Activated naive CD8-positive, alpha-beta T cell (primary cell): ENCODE measurements at regions not wholly inside any gene's neighbourhood (a gene's known extent, or its start where the extent isn't known, plus 50 kb on each side); places are given as distances from the start of the nearest gene placed in this dataset.

Source experiments
- H3K27ac Mint-ChIP-seq: one replicate; pipeline ENCODE4 v1.8.0; 2021; ENCODE audit warnings: mixed read lengths
- H3K27me3 Mint-ChIP-seq: one replicate; pipeline ENCODE4 v1.8.0; 2021; ENCODE audit warnings: mixed read lengths
- H3K36me3 Mint-ChIP-seq: one replicate; pipeline ENCODE4 v1.8.0; 2021; ENCODE audit warnings: mixed read lengths
- H3K4me1 Mint-ChIP-seq: one replicate; pipeline ENCODE4 v1.8.0; 2021; ENCODE audit warnings: low read depth, mixed read lengths
- H3K4me3 Mint-ChIP-seq: one replicate; pipeline ENCODE4 v1.8.0; 2021; ENCODE audit warnings: mild to moderate bottlenecking, mixed read lengths
- H3K9me3 Mint-ChIP-seq: one replicate; pipeline ENCODE4 v1.8.0; 2021; ENCODE audit warnings: low read depth, mixed read lengths

- Mint-ChIP-seq H3K27ac (no peak overlapping the region), H3K36me3 (no peaks in the 10 kb centered on the region), H3K27me3 (peaks cover 26% of the 10 kb centered on the region)
These were observed 527.7 kb upstream of the CELF2 start for GRCh38 chr10:10489805-10490571.

GRCh38 chr10:10490581-10490980 lies 527.1 kb upstream of the CELF2 start:
- H3K27me3 Mint-ChIP-seq: peaks cover 27% of the 10 kb centered on the region
- no peaks in the 10 kb centered on the region for H3K9me3 Mint-ChIP-seq
- no peak overlapping the region for H3K27ac Mint-ChIP-seq
- H3K36me3 Mint-ChIP-seq: no peaks in the 10 kb centered on the region
- no peaks in the 10 kb centered on the region for H3K4me1 Mint-ChIP-seq
- no peak overlapping the region for H3K4me3 Mint-ChIP-seq

More at GRCh38 chr10:10489805-10490571, 527.7 kb upstream of the CELF2 start:
- H3K4me3 Mint-ChIP-seq: no peak overlapping the region
- H3K9me3 Mint-ChIP-seq: no peaks in the 10 kb centered on the region
- no peaks in the 10 kb centered on the region for H3K4me1 Mint-ChIP-seq

DNA sequence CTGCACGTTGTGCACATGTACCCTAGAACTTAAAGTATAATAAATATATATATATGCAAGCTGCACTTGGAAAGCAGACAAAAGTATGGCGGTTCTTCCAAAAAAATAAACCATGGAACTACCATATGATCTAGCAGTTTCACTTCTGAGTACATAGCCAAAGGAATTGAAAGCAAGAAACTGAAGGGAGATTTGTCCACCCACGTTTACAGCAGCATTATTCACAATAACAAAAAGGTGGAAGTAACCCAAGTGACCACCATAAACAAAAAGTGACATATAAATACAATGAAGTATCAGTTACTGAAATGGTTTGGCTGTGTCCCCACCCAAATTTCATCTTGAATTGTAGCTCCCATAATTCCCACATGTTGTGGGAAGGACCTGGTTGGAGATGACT lies 525.3 kb upstream of the CELF2 start:
- Mint-ChIP-seq H3K36me3 (no peaks in the 10 kb centered on the region), H3K27ac (no peak overlapping the region), H3K9me3 (no peaks in the 10 kb centered on the region), H3K4me3 (no peak overlapping the region), H3K4me1 (no peaks in the 10 kb centered on the region), H3K27me3 (peaks cover 26% of the 10 kb centered on the region)

DNA sequence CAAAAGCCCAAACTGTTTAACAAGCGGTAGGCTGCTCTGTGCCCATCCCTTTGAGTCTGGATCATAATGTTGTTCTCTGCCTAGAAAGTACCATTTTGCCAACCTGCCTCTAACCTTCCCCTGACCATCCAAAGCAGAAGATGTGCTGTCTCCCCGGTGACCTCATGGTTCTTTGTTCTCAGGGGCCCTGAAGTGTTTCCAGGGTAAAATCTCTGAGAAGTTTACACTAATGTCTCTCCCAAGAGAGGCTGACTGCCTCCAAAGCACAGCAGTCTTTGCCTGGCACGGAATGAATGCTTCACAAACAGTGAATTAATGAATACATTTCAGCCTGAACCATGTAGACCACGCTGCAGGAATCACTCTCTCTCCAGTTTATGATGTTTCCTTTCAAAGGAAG lies 523.8 kb upstream of the CELF2 start:
- Mint-ChIP-seq H3K27me3 (peaks cover 28% of the 10 kb centered on the region), H3K9me3 (peaks cover 4% of the 10 kb centered on the region), H3K36me3 (no peaks in the 10 kb centered on the region), H3K27ac (no peak overlapping the region), H3K4me3 (no peak overlapping the region), H3K4me1 (no peaks in the 10 kb centered on the region)

DNA sequence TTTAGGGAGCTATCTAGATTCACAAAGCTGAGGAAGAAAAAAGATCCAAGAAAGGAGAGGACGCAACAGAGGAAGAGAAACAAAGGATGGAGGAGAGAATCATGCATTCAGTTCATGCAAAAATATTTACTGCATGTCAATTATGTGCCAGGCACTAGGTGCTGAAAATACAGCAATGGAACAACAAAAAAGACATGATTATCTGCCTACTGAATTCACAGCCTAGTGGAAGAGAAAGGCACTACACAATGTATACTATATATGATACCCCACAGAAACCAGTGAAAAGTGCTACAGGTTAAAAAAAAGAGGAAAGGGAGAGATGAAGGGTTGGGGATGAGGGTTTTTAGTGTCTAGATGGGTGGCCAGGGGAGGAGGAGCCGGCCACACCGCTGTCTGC lies 520.4 kb upstream of the CELF2 start:
- Mint-ChIP-seq H3K4me1 (no peaks in the 10 kb centered on the region), H3K9me3 (peaks cover 4% of the 10 kb centered on the region), H3K4me3 (no peak overlapping the region), H3K27ac (no peak overlapping the region), H3K27me3 (peaks cover 18% of the 10 kb centered on the region), H3K36me3 (no peaks in the 10 kb centered on the region)

DNA sequence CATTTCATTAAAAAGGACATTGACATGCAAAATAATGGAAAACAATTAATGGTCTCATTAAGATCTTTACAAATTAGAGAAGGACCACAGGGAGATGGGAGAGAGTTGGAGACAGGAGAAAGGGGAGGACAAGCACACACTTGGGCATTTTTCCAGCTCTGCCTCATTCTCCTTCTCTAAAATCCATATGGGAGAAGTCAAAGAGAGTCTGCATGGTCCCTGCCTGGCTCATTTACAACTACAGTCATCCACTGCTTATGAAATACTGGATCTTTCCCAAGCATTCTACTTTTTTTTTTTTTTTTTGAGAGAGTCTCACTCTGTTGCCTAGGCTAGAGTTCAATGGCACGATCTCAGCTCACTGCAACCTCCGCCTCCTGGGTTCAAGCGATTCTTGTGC lies 518.9 kb upstream of the CELF2 start:
- H3K27ac Mint-ChIP-seq: no peak overlapping the region
- peaks cover 4% of the 10 kb centered on the region for H3K9me3 Mint-ChIP-seq
- H3K4me3 Mint-ChIP-seq: no peak overlapping the region
- H3K36me3 Mint-ChIP-seq: no peaks in the 10 kb centered on the region
- no peaks in the 10 kb centered on the region for H3K4me1 Mint-ChIP-seq
- peaks cover 15% of the 10 kb centered on the region for H3K27me3 Mint-ChIP-seq

DNA sequence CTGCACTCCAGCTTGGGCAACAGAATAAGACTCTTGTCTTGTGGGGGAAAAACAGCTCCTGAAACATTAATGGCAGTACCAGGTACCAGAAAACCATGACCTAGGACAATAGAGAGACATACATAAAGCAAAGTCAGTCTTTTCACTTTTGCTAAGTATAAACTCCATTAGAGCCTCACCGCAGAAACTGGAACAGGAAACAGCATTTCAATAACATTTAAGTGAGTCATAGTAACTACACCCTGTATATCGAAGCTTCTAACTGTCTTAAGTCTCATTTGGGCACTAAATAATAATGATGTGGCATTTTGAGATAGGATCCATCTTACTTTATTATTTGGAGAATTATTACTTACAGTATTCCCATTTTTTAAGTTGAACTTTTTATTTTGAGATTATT lies 517.8 kb upstream of the CELF2 start:
- no peaks in the 10 kb centered on the region for H3K36me3 Mint-ChIP-seq
- no peaks in the 10 kb centered on the region for H3K4me1 Mint-ChIP-seq
- no peak overlapping the region for H3K4me3 Mint-ChIP-seq
- peaks cover 20% of the 10 kb centered on the region for H3K27me3 Mint-ChIP-seq
- H3K9me3 Mint-ChIP-seq: peaks cover 4% of the 10 kb centered on the region
- H3K27ac Mint-ChIP-seq: no peak overlapping the region

- Mint-ChIP-seq H3K27ac (no peak overlapping the region), H3K36me3 (no peaks in the 10 kb centered on the region), H3K4me1 (no peaks in the 10 kb centered on the region), H3K4me3 (no peak overlapping the region), H3K9me3 (peaks cover 4% of the 10 kb centered on the region), H3K27me3 (peaks cover 19% of the 10 kb centered on the region)
These were observed 516.7 kb upstream of the CELF2 start for GRCh38 chr10:10500937-10501336.

- no peaks in the 10 kb centered on the region for H3K36me3 Mint-ChIP-seq
- no peak overlapping the region for H3K4me3 Mint-ChIP-seq
- peaks cover 3% of the 10 kb centered on the region for H3K4me1 Mint-ChIP-seq
- peaks cover 7% of the 10 kb centered on the region for H3K27me3 Mint-ChIP-seq
- no peak overlapping the region for H3K27ac Mint-ChIP-seq
- no peaks in the 10 kb centered on the region for H3K9me3 Mint-ChIP-seq
These were observed 513.9 kb upstream of the CELF2 start for GRCh38 chr10:10503772-10504171.

GRCh38 chr10:10508211-10508610 lies 509.5 kb upstream of the CELF2 start:
- no peaks in the 10 kb centered on the region for H3K9me3 Mint-ChIP-seq
- no peak overlapping the region for H3K27ac Mint-ChIP-seq
- H3K36me3 Mint-ChIP-seq: no peaks in the 10 kb centered on the region
- H3K4me3 Mint-ChIP-seq: no peak overlapping the region
- H3K4me1 Mint-ChIP-seq: peaks cover 3% of the 10 kb centered on the region
- H3K27me3 Mint-ChIP-seq: peaks cover 11% of the 10 kb centered on the region

DNA sequence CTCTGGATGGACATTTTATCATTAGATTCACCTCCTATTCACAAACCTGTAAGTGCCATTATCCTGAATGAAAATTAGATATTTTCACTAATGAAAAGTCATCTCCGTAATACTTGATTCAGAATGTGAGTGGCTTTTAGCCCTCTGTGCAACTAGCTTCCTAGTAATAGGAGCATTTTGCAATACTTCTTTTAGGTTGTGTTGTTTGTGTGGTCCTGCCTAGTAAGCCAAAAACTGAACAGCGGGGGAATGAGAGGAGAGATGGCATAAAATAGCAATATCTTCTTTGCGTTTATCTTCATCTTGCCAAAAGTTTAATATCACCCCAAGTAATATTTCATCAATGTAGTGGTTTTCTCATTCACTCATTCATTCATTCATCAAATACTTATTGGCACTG lies 507.5 kb upstream of the CELF2 start:
- peaks cover 6% of the 10 kb centered on the region for H3K27me3 Mint-ChIP-seq
- no peak overlapping the region for H3K27ac Mint-ChIP-seq

GRCh38 chr10:10513067-10513466 lies 504.6 kb upstream of the CELF2 start:
- Mint-ChIP-seq H3K36me3 (no peaks in the 10 kb centered on the region), H3K4me1 (no peaks in the 10 kb centered on the region), H3K27ac (no peak overlapping the region), H3K27me3 (peaks cover 7% of the 10 kb centered on the region), H3K9me3 (no peaks in the 10 kb centered on the region), H3K4me3 (no peak overlapping the region)

More for the DNA sequence above, 507.5 kb upstream of the CELF2 start:
- Mint-ChIP-seq H3K9me3 (no peaks in the 10 kb centered on the region), H3K36me3 (no peaks in the 10 kb centered on the region), H3K4me1 (peaks cover 3% of the 10 kb centered on the region), H3K4me3 (no peak overlapping the region)

DNA sequence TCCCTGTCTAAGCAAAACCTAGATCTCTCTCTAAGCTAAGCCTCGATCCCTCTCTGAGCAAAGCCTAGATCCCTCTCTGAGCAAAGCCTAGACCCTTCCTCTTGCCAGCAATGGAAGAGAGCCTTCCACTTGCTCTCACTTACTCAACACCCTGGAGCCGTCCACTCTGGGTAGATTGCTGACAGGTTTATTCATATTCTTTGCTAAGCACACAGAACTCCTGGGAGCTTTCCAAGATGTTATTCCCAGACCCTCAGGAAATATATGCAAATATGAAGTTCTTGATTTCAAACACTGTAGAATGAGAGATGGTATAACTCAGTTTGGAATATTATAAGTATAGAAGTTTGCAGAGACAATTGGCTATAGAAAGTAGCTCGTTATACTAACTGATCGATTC lies 503.8 kb upstream of the CELF2 start:
- H3K4me3 Mint-ChIP-seq: no peak overlapping the region
- H3K9me3 Mint-ChIP-seq: no peaks in the 10 kb centered on the region
- H3K36me3 Mint-ChIP-seq: no peaks in the 10 kb centered on the region
- no peaks in the 10 kb centered on the region for H3K4me1 Mint-ChIP-seq
- no peak overlapping the region for H3K27ac Mint-ChIP-seq
- peaks cover 9% of the 10 kb centered on the region for H3K27me3 Mint-ChIP-seq

- peaks cover 11% of the 10 kb centered on the region for H3K27me3 Mint-ChIP-seq
- no peak overlapping the region for H3K27ac Mint-ChIP-seq
- no peaks in the 10 kb centered on the region for H3K9me3 Mint-ChIP-seq
- H3K4me3 Mint-ChIP-seq: no peak overlapping the region
- H3K36me3 Mint-ChIP-seq: no peaks in the 10 kb centered on the region
- H3K4me1 Mint-ChIP-seq: no peaks in the 10 kb centered on the region
These were observed 502.9 kb upstream of the CELF2 start for GRCh38 chr10:10514797-10515196.

DNA sequence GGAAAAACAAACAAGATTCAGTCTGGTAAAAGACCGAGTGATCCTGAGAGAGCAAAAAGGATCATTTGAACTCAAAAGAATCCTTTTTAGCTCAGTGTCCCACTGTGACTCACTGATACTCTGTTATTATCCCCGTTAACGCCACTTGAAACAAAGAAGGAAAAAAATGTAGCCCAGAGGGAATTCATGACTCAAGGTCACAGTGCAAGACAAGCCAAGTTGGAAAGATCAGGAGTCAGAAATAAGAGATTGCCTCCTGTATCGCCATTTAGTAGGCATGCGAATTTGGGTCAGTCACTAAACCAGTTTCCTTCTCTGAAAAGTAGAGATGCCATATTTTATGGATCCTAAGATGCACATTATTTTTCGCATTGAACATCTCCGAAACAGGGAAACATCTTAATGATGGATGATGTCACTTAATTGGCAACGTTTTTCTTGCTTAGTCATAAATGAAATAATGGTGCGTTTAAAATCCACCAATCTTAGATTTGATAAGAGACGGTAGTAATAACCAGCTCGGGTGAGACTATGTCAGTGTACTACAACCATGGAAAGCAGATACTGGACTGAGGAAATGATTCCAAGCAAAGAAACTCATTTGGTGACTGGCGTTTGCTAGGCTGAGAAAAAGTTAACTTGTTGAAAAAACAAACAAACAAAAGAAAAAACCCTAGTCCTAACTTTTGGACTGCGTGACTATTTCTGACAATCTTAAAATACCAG lies 502.0 kb upstream of the CELF2 start:
- Mint-ChIP-seq H3K9me3 (no peaks in the 10 kb centered on the region), H3K4me1 (no peaks in the 10 kb centered on the region), H3K36me3 (no peaks in the 10 kb centered on the region)

More for the DNA sequence above, 502.0 kb upstream of the CELF2 start:
- no peak overlapping the region for H3K27ac Mint-ChIP-seq
- no peak overlapping the region for H3K4me3 Mint-ChIP-seq
- peaks cover 8% of the 10 kb centered on the region for H3K27me3 Mint-ChIP-seq
